MCF 10A (cell line): ENCODE measurements at regions not wholly inside any gene's neighbourhood (a gene's known extent, or its start where the extent isn't known, plus 50 kb on each side); places are given as distances from the start of the nearest gene placed in this dataset.

Experiments used
- BruUV-seq: library from RNA; stranded (reverse); fragments of 400-500 nt; replicated peaks from 2 replicates; lab custom pipeline; 2021; lab: Mats Ljungman, UMichigan
- CTCF ChIA-PET: fragments of 300-600 bp; sonication (Branson Sonifier 250); formaldehyde crosslinking; extraction: SDS; loops from one replicate; lab custom pipeline; 2021; ENCODE audit warnings: antibody characterized with exemption, inconsistent platforms; lab: Yijun Ruan, JAX
- POLR2A ChIA-PET: fragments of 300-600, 350-650 bp; sonication (Branson Sonifier 250); formaldehyde crosslinking; extraction: SDS; loops from one replicate; lab custom pipeline; 2020; ENCODE audit warnings: antibody characterized with exemption, inconsistent platforms; lab: Yijun Ruan, JAX
- DNase-seq: peaks from one replicate; pipeline ENCODE4 v3.0.0-alpha.2; 2018; ENCODE audit not compliant: unreplicated experiment
- H3K27ac Mint-ChIP-seq: one replicate; pipeline ENCODE4 v1.8.0; 2022; ENCODE audit warnings: mild to moderate bottlenecking, low read depth, mixed read lengths; ENCODE audit not compliant: unreplicated experiment
- H3K27me3 Mint-ChIP-seq: one replicate; pipeline ENCODE4 v1.8.0; 2022; ENCODE audit warnings: mixed read lengths; ENCODE audit not compliant: insufficient read depth, unreplicated experiment
- H3K36me3 Mint-ChIP-seq: one replicate; pipeline ENCODE4 v1.8.0; 2022; ENCODE audit warnings: mild to moderate bottlenecking, moderate library complexity, mixed read lengths; ENCODE audit not compliant: insufficient read depth, unreplicated experiment
- H3K4me1 Mint-ChIP-seq: one replicate; pipeline ENCODE4 v1.8.0; 2022; ENCODE audit warnings: mixed read lengths; ENCODE audit not compliant: insufficient read depth, unreplicated experiment
- H3K4me3 Mint-ChIP-seq: one replicate; pipeline ENCODE4 v1.8.0; 2022; ENCODE audit warnings: mild to moderate bottlenecking, moderate library complexity, mixed read lengths; ENCODE audit not compliant: unreplicated experiment
- H3K9me3 Mint-ChIP-seq: one replicate; pipeline ENCODE4 v1.8.0; 2022; ENCODE audit warnings: mixed read lengths; ENCODE audit not compliant: unreplicated experiment
- intact Hi-C: fragments of 100-400 bp; cut with micrococcal nuclease; formaldehyde crosslinking; loops from 2 replicates; pipeline ENCODE4 v1.14.1; 2022
- TF ChIP-seq, protein P1 (sequence below): fragments of 200-600 bp; IDR thresholded peaks from one replicate; pipeline ENCODE4 v1.8.0; 2022; ENCODE audit warnings: antibody characterized with exemption, mild to moderate bottlenecking; ENCODE audit not compliant: unreplicated experiment

DNA sequence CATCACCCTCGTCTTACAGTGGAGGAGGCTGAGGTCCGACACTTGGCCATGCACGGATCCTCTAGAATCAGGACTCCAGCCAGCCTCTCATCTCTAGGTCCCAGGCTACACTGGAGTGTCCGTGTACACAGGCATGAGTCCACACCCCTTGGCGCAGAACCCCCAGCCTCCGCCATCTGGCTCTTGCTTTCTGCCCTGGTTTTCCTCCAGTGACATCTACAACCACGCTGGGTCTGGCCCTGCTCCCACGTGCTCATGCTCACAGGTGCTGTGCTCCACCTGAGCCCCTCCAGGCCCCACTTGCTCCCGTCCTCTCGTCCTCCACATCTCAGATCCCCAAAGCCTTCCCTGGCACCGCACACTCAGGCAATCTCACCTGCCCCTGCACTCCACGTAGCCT is 260.8 kb downstream of the ENGASE start:
- ChIA-PET CTCF (no interaction called here), POLR2A (no interaction called here)
- intact Hi-C loops, result no loop called here
- TF ChIP-seq, protein P1, sequence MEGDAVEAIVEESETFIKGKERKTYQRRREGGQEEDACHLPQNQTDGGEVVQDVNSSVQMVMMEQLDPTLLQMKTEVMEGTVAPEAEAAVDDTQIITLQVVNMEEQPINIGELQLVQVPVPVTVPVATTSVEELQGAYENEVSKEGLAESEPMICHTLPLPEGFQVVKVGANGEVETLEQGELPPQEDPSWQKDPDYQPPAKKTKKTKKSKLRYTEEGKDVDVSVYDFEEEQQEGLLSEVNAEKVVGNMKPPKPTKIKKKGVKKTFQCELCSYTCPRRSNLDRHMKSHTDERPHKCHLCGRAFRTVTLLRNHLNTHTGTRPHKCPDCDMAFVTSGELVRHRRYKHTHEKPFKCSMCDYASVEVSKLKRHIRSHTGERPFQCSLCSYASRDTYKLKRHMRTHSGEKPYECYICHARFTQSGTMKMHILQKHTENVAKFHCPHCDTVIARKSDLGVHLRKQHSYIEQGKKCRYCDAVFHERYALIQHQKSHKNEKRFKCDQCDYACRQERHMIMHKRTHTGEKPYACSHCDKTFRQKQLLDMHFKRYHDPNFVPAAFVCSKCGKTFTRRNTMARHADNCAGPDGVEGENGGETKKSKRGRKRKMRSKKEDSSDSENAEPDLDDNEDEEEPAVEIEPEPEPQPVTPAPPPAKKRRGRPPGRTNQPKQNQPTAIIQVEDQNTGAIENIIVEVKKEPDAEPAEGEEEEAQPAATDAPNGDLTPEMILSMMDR, result no peak
- Mint-ChIP-seq H3K27me3 (peaks cover 71% of the 10 kb centered on the region), H3K4me3 (no peak overlapping the region), H3K9me3 (no peaks in the 10 kb centered on the region), H3K4me1 (peaks cover 8% of the 10 kb centered on the region), H3K36me3 (peaks cover 4% of the 10 kb centered on the region), H3K27ac (no peak overlapping the region)
- no peak for DNase-seq
- no TSS peak for BruUV-seq

DNA sequence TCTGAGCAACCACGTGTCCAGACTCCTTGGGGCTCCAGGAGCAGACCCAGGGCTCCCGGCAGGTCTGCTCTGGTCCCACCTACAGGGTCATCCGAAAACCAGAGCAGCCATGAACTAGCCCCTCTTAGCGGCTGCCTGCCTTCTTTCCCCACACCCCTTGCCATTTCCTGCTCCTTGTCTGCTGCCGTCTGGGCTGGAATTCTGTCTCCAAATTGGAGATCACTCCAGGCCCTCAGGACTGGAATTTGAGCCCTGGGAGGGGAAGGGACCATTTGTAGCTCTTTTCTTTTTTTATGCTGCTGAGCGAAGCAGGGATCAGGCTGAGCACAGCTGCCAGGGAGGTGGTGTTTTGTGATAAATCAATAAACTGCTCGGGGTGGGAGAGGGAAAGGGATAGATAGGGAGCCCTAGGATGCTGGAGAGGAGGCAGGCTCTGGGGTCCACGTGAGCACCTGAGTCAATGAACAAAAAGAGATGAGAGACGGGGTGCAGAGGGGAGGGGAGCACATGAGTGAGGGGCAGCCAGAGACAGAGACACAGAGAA is 257.5 kb downstream of the ENGASE start:
- no TSS peak for BruUV-seq
- Mint-ChIP-seq H3K27me3 (peaks cover 96% of the 10 kb centered on the region), H3K27ac (no peak overlapping the region), H3K4me3 (no peak overlapping the region), H3K4me1 (no peaks in the 10 kb centered on the region), H3K9me3 (no peaks in the 10 kb centered on the region), H3K36me3 (peaks cover 4% of the 10 kb centered on the region)
- ChIA-PET POLR2A (no interaction called here), CTCF (no interaction called here)
- no peak for DNase-seq
- intact Hi-C loops, result no loop called here
- TF ChIP-seq, protein P1, result no peak

DNA sequence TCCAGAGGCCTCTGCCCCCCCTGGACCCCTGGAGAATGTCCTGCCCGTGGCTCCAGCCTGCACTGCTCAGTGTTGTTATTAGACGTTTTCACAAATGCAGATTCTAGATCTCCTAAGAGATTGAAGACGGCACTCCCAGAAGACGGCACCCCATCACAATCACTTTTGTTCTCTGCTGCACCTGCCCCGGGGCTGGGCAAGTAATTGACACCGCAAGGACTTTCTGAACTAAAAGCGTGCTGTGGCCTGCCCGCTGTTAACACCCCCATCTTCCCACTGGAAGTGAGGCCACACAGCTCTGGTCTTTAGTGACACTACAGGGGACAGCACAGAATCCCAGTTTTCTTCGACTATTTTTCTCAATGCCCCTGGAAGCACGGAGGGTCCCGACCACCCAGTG is 256.9 kb downstream of the ENGASE start:
- TF ChIP-seq, protein P1, result no peak
- intact Hi-C loops, result no loop called here
- Mint-ChIP-seq H3K4me3 (no peak overlapping the region), H3K9me3 (no peaks in the 10 kb centered on the region), H3K36me3 (peaks cover 4% of the 10 kb centered on the region), H3K27ac (no peak overlapping the region), H3K4me1 (no peaks in the 10 kb centered on the region), H3K27me3 (peaks cover 96% of the 10 kb centered on the region)
- POLR2A ChIA-PET, result no interaction called here
- CTCF ChIA-PET, result no interaction called here
- DNase-seq, result no peak
- no TSS peak for BruUV-seq

DNA sequence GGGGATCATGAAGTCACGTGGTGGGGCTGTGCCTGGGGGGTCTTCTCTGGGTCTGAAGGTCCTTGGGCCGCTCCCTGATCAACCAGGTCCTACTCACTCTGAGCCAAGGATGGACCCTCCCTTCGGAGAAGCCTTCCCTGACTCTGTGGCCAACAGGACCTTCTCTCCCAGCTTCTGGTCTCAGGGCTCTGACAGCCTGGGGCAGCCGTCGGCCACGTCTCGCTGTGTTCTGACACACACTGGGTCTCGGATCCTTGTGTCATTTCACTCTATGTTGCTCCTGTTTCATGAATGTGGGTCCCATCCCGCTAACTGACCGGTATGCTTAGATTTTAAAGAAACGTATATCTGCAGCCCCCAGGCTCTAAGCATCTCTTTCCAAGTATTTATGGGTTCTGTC is 256.1 kb downstream of the ENGASE start:
- ChIA-PET POLR2A (no interaction called here), CTCF (no interaction called here)
- DNase-seq, result no peak
- no peaks in the 10 kb centered on the region for H3K9me3 Mint-ChIP-seq
- TF ChIP-seq, protein P1, result no peak
- H3K27ac Mint-ChIP-seq, result no peak overlapping the region
- no peak overlapping the region for H3K4me3 Mint-ChIP-seq
- peaks cover 4% of the 10 kb centered on the region for H3K36me3 Mint-ChIP-seq
- no TSS peak for BruUV-seq
- H3K4me1 Mint-ChIP-seq, result no peaks in the 10 kb centered on the region
- intact Hi-C loops, result no loop called here
- peaks cover 96% of the 10 kb centered on the region for H3K27me3 Mint-ChIP-seq
